Activated CD8-positive, alpha-beta T cell treated with anti-CD3 and anti-CD28 coated beads for 36 hours (primary cell): ENCODE measurements at regions not wholly inside any gene's neighbourhood (a gene's known extent, or its start where the extent isn't known, plus 50 kb on each side); places are given as distances from the start of the nearest gene placed in this dataset.
"Not testable (repeated sequence)": the region's sequence is repeated elsewhere in the genome, so short reads cannot be mapped to it uniquely, and the experiment has no call there.

Experiments used
- ATAC-seq: fragments of 200-7000 bp; cut with Tn5 transposase; one replicate; pipeline ENCODE4 v1.10.0; 2021; ENCODE audit warnings: mild to moderate bottlenecking, moderate library complexity
- CTCF ChIA-PET: fragments of 350-600 bp; sonication (Branson Sonifier 250); formaldehyde crosslinking; loops from one replicate; lab custom pipeline; 2021; ENCODE audit warnings: antibody characterized with exemption; lab: Charles Lee
- POLR2A ChIA-PET: fragments of 350-600 bp; sonication (Branson Sonifier 250); formaldehyde crosslinking; loops from one replicate; lab custom pipeline; 2021; ENCODE audit warnings: antibody characterized with exemption; lab: Charles Lee
- DNase-seq: peaks from one replicate; pipeline ENCODE4 v3.0.0-alpha.2; 2020
- H3K27ac Mint-ChIP-seq: one replicate; pipeline ENCODE4 v1.8.0; 2021; ENCODE audit warnings: mild to moderate bottlenecking, mixed read lengths
- H3K27me3 Mint-ChIP-seq: one replicate; pipeline ENCODE4 v1.8.0; 2021; ENCODE audit warnings: mixed read lengths
- H3K36me3 Mint-ChIP-seq: one replicate; pipeline ENCODE4 v1.8.0; 2021; ENCODE audit warnings: low read depth, mixed read lengths
- H3K4me1 Mint-ChIP-seq: one replicate; pipeline ENCODE4 v1.8.0; 2021; ENCODE audit warnings: low read depth, mixed read lengths
- H3K4me3 Mint-ChIP-seq: one replicate; pipeline ENCODE4 v1.8.0; 2021; ENCODE audit warnings: mild to moderate bottlenecking, moderate library complexity, mixed read lengths
- H3K9me3 Mint-ChIP-seq: one replicate; pipeline ENCODE4 v1.8.0; 2021; ENCODE audit warnings: mixed read lengths
- CTCF ChIP-seq: fragments of 200-600 bp; IDR thresholded peaks from one replicate; pipeline ENCODE4 v1.8.0; 2022; ENCODE audit warnings: antibody characterized with exemption, mild to moderate bottlenecking
- intact Hi-C: fragments of 100-400 bp; cut with micrococcal nuclease; formaldehyde crosslinking; loops from one replicate; pipeline ENCODE4 v1.10.0; 2022

- H3K4me3 Mint-ChIP-seq = no peak overlapping the region
- no peak for TF ChIP-seq CTCF
- no peaks in the 10 kb centered on the region for H3K4me1 Mint-ChIP-seq
- POLR2A ChIA-PET = no interaction called here
- intact Hi-C loops = no loop called here
- peaks cover 2% of the 10 kb centered on the region for H3K9me3 Mint-ChIP-seq
- no peak for ATAC-seq
- H3K27me3 Mint-ChIP-seq = no peaks in the 10 kb centered on the region
- CTCF ChIA-PET = no interaction called here
- no peak overlapping the region for H3K27ac Mint-ChIP-seq
- no peak for DNase-seq
- no peaks in the 10 kb centered on the region for H3K36me3 Mint-ChIP-seq
These were observed 152.8 kb upstream of the IRS2 start for GRCh38 chr13:109939180-109939579.

- ATAC-seq = no peak
- no peaks in the 10 kb centered on the region for H3K27me3 Mint-ChIP-seq
- DNase-seq = no peak
- peaks cover 2% of the 10 kb centered on the region for H3K9me3 Mint-ChIP-seq
- no peak for TF ChIP-seq CTCF
- intact Hi-C loops = no loop called here
- H3K27ac Mint-ChIP-seq = no peak overlapping the region
- no peak overlapping the region for H3K4me3 Mint-ChIP-seq
- H3K36me3 Mint-ChIP-seq = no peaks in the 10 kb centered on the region
- ChIA-PET POLR2A (interaction anchor here (0.5 kb wide), 1 partner anchor 20 kb away, joined by 3 read pairs; no protein-coding TSS in a partner anchor), CTCF (no interaction called here)
- no peaks in the 10 kb centered on the region for H3K4me1 Mint-ChIP-seq
These were observed 152.0 kb upstream of the IRS2 start for GRCh38 chr13:109938255-109938936.

GRCh38 chr13:109934520-109934919 is 148.1 kb upstream of the IRS2 start:
- H3K9me3 Mint-ChIP-seq, DNase-seq, H3K4me1 Mint-ChIP-seq, POLR2A ChIA-PET, CTCF ChIA-PET, ATAC-seq, H3K27me3 Mint-ChIP-seq, H3K4me3 Mint-ChIP-seq, H3K36me3 Mint-ChIP-seq, H3K27ac Mint-ChIP-seq, intact Hi-C loops: not testable (repeated sequence)

- no peaks in the 10 kb centered on the region for H3K4me1 Mint-ChIP-seq
- no peak overlapping the region for H3K27ac Mint-ChIP-seq
- DNase-seq (no peak), ATAC-seq (no peak)
- ChIA-PET CTCF (no interaction called here), POLR2A (no interaction called here)
- no peak overlapping the region for H3K4me3 Mint-ChIP-seq
- H3K9me3 Mint-ChIP-seq = peaks cover 2% of the 10 kb centered on the region
- TF ChIP-seq CTCF = no peak
- no peaks in the 10 kb centered on the region for H3K36me3 Mint-ChIP-seq
- peaks cover 2% of the 10 kb centered on the region for H3K27me3 Mint-ChIP-seq
- intact Hi-C loops = no loop called here
These were observed 147.1 kb upstream of the IRS2 start for GRCh38 chr13:109933476-109933875.

GRCh38 chr13:109924376-109924775 is 138.0 kb upstream of the IRS2 start:
- CTCF ChIA-PET = no interaction called here
- TF ChIP-seq CTCF = no peak
- no peak overlapping the region for H3K27ac Mint-ChIP-seq
- no peaks in the 10 kb centered on the region for H3K4me1 Mint-ChIP-seq
- intact Hi-C loops = no loop called here
- peaks cover 9% of the 10 kb centered on the region for H3K27me3 Mint-ChIP-seq
- no peak for ATAC-seq
- no peaks in the 10 kb centered on the region for H3K36me3 Mint-ChIP-seq
- no peak for DNase-seq
- no peaks in the 10 kb centered on the region for H3K9me3 Mint-ChIP-seq
- no peak overlapping the region for H3K4me3 Mint-ChIP-seq
- POLR2A ChIA-PET = no interaction called here
